Esophagus muscularis mucosa (tissue), 4 donors: ENCODE measurements at regions not wholly inside any gene's neighbourhood (a gene's known extent, or its start where the extent isn't known, plus 50 kb on each side); places are given as distances from the start of the nearest gene placed in this dataset.

Experiments used
- CTCF ChIP-seq, 3 experiments: fragments of 200-600 bp in 2 of 3; fragments of 450-650 bp in 1 of 3; sonication (generic) in 2 of 3; IDR thresholded peaks; one replicate each; pipeline ENCODE4 v1.5.1; 2017 to 2019; ENCODE audit warnings: antibody characterized with exemption in 3 of 3, mild to moderate bottlenecking in 2 of 3, moderate library complexity in 1 of 3
- EP300 ChIP-seq: sonication (generic); formaldehyde crosslinking; IDR thresholded peaks from one replicate; pipeline ENCODE4 v1.6.1; 2017; ENCODE audit warnings: antibody characterized with exemption
- POLR2A ChIP-seq: fragments of 450-650 bp; IDR thresholded peaks from one replicate; pipeline ENCODE4 v1.6.1; 2017; ENCODE audit warnings: antibody characterized with exemption, moderate library complexity, mild to moderate bottlenecking, low read depth
- POLR2AphosphoS5 ChIP-seq, 2 donors: sonication (generic); formaldehyde crosslinking; IDR thresholded peaks; one replicate each; pipeline ENCODE4 v1.6.1; 2017; ENCODE audit warnings: antibody characterized with exemption in 2 of 2

DNA sequence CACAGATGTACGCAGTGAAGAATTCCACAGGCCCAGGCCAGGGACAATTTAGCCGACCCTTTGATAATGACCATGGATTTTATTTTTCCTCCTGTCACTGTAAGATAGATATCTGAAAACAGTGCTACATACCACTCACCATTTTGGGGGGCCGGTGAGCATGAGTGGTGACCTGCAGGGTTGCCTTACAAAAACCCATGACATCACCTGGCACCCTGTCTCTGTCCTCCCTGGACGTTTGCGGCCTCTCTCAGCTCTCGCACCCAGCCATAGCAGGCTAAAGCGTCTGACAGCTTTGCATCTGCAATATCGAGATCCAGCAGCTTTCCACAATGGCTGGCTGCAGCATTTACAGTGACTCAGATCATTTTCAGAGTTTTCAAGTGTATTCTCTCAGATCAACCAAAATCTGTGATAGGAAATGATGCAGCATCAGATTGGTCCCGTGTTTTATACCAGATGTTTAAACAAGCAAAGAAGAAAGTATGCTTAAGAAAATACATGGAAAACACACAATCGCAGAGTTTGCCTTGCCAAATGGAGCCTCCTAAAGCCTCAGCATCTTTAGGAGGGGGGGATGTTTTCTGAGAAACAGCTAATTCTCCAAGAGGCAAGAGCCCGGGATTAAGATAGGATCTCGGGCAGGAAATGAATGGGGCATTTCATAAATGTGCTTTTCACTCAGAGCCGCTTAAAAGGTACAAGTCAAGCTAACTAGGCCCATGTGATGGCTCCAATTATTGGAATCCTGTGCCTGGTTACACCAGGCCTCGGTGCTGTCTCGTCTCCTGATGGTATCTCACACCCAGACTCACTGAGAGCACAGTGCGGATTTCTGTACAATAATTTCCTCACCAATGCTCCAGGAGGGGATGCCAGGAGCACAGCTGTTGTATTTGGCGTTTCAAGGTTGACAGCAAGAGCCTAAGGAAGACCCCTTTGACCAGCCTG is 257.3 kb downstream of the XXYLT1 start:
- TF ChIP-seq POLR2AphosphoS5 (IDR thresholded peaks at IDR 0.05) (no peak), CTCF (IDR thresholded peaks at IDR 0.05) (no peak), POLR2A (no peak), EP300 (no peak)
